Breast epithelium (tissue), 3 donors: ENCODE measurements at regions not wholly inside any gene's neighbourhood (a gene's known extent, or its start where the extent isn't known, plus 50 kb on each side); places are given as distances from the start of the nearest gene placed in this dataset.

ENCODE experiments used
- CTCF ChIP-seq, 3 donors: fragments of 450-650 bp; IDR thresholded peaks; one replicate each; pipeline ENCODE4 v1.5.1; 2016 to 2017; ENCODE audit warnings: antibody characterized with exemption in 3 of 3, mild to moderate bottlenecking in 3 of 3, moderate library complexity in 3 of 3
- POLR2A ChIP-seq: fragments of 450-650 bp; IDR thresholded peaks from one replicate; pipeline ENCODE4 v1.6.1; 2016; ENCODE audit warnings: antibody characterized with exemption, mild to moderate bottlenecking, moderate library complexity

DNA sequence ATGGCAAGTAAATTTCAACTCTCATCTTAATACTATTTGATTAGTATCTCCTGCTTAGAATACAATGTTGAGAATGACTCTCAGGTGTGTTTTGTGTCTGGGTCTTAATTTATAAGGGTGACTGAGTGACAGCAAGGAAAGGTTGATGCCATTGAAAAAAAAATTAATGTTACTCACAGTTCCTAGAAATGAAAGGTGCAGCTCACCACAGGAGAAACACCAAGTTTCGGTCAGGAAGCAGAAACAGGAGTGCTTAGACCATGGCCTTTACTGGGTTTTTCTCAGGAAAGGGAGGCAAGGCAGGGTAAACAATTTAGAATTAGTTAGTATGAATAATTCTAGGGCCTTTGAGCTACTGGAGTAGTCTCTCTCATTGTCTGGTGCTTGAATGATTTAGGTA lies 159.2 kb upstream of the C9orf72 start:
- TF ChIP-seq CTCF (IDR thresholded peaks at IDR 0.05) (no peak), POLR2A (no peak)
